ENCODE measurements at regions not wholly inside any gene's neighbourhood (a gene's known extent, or its start where the extent isn't known, plus 50 kb on each side); places are given as distances from the start of the nearest gene placed in this dataset.

DNA sequence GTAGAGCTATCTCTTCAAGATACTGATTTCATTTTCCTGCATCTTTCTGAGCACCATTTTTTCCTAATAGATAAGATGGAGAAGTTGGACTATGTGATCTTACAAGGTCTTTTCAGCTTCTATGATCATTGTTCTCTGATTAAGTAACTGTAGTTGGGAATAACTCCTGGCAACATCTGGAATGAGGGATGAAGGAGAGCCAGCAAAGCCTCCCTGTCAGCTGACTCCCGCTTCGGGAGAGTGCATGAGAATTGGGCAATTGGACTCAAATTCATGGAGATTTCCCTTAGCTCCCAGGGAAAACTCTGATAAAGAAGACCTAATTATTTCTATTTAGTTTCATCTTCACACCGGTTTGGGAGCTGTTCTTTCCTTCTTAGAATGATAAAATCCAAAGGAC, 146.1 kb downstream of the CCDC71L start:
- no TSS peak for BruUV-seq (replicated peaks)
- H3K4me3 Mint-ChIP-seq (ENCODE audit: unreplicated experiment), result no peak overlapping the region
- POLR2A ChIA-PET, result no interaction called here
- Histone ChIP-seq H3K4me3 (ENCODE audit: low read depth, low read length) (no peak overlapping the region), H3K27me3 (replicated peaks; ENCODE audit: control insufficient read depth, insufficient read depth, low read length) (no peaks in the 10 kb centered on the region), H3K4me1 (no peaks in the 10 kb centered on the region), H3K9me3 (no peaks in the 10 kb centered on the region), H3K36me3 (ENCODE audit: control insufficient read depth, insufficient read depth, low read length) (no peaks in the 10 kb centered on the region)
- H3K27ac Mint-ChIP-seq (ENCODE audit: unreplicated experiment), result no peak overlapping the region
- DNase-seq, result no peak
- H3K36me3 Mint-ChIP-seq (ENCODE audit: insufficient read depth, unreplicated experiment), result no peaks in the 10 kb centered on the region
- CTCF ChIA-PET, result no interaction called here
- peaks cover 35% of the 10 kb centered on the region for H3K27me3 Mint-ChIP-seq (ENCODE audit: insufficient read depth, unreplicated experiment)
- H3K4me1 Mint-ChIP-seq (ENCODE audit: low read depth, unreplicated experiment), result no peaks in the 10 kb centered on the region
- intact Hi-C loops (cut with micrococcal nuclease; ENCODE audit: unreplicated experiment), result no loop called here
- TF ChIP-seq, protein P1, sequence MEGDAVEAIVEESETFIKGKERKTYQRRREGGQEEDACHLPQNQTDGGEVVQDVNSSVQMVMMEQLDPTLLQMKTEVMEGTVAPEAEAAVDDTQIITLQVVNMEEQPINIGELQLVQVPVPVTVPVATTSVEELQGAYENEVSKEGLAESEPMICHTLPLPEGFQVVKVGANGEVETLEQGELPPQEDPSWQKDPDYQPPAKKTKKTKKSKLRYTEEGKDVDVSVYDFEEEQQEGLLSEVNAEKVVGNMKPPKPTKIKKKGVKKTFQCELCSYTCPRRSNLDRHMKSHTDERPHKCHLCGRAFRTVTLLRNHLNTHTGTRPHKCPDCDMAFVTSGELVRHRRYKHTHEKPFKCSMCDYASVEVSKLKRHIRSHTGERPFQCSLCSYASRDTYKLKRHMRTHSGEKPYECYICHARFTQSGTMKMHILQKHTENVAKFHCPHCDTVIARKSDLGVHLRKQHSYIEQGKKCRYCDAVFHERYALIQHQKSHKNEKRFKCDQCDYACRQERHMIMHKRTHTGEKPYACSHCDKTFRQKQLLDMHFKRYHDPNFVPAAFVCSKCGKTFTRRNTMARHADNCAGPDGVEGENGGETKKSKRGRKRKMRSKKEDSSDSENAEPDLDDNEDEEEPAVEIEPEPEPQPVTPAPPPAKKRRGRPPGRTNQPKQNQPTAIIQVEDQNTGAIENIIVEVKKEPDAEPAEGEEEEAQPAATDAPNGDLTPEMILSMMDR (IDR thresholded peaks at IDR 0.05; ENCODE audit: insufficient read depth in 1 of 2, low read depth in 1 of 2, low read length in 1 of 2, severe bottlenecking in 1 of 2, unreplicated experiment in 1 of 2), result no peak
- no peaks in the 10 kb centered on the region for H3K9me3 Mint-ChIP-seq (ENCODE audit: unreplicated experiment)

DNA sequence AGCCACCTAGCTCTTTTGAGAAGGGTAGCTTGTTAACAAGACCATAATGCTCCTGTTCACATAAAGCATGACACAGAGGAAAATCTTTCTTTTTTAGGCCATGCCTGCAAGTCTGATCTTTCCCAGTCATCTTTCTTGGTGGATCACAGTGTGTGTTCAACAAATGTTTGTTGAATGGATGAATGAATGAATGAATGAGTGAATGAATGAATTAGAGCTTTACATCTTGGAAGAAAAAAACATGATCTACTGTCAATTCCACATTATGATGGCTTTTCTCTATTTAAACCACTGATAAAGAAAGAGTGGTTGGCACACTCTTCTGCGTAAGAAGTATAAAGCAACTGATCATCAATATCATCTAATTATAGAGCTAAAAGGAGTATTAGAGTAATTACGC, 148.7 kb downstream of the CCDC71L start:
- TF ChIP-seq, protein P1 (IDR thresholded peaks at IDR 0.05; ENCODE audit: insufficient read depth in 1 of 2, low read depth in 1 of 2, low read length in 1 of 2, severe bottlenecking in 1 of 2, unreplicated experiment in 1 of 2), result no peak
- intact Hi-C loops (cut with micrococcal nuclease; ENCODE audit: unreplicated experiment), result no loop called here
- peaks cover 23% of the 10 kb centered on the region for H3K27me3 Mint-ChIP-seq (ENCODE audit: insufficient read depth, unreplicated experiment)
- no peaks in the 10 kb centered on the region for H3K36me3 Mint-ChIP-seq (ENCODE audit: insufficient read depth, unreplicated experiment)
- no peaks in the 10 kb centered on the region for H3K4me1 Mint-ChIP-seq (ENCODE audit: low read depth, unreplicated experiment)
- no peaks in the 10 kb centered on the region for H3K9me3 ChIP-seq
- no peak overlapping the region for H3K27ac Mint-ChIP-seq (ENCODE audit: unreplicated experiment)
- no peaks in the 10 kb centered on the region for H3K27me3 ChIP-seq (replicated peaks; ENCODE audit: control insufficient read depth, insufficient read depth, low read length)
- H3K4me3 Mint-ChIP-seq (ENCODE audit: unreplicated experiment), result no peak overlapping the region
- BruUV-seq (replicated peaks), result no TSS peak
- no peak for DNase-seq
- H3K36me3 ChIP-seq (ENCODE audit: control insufficient read depth, insufficient read depth, low read length), result no peaks in the 10 kb centered on the region
- H3K9me3 Mint-ChIP-seq (ENCODE audit: unreplicated experiment), result no peaks in the 10 kb centered on the region
- no peaks in the 10 kb centered on the region for H3K4me1 ChIP-seq
- ChIA-PET POLR2A (no interaction called here), CTCF (no interaction called here)
- no peak overlapping the region for H3K4me3 ChIP-seq (ENCODE audit: low read depth, low read length)

DNA sequence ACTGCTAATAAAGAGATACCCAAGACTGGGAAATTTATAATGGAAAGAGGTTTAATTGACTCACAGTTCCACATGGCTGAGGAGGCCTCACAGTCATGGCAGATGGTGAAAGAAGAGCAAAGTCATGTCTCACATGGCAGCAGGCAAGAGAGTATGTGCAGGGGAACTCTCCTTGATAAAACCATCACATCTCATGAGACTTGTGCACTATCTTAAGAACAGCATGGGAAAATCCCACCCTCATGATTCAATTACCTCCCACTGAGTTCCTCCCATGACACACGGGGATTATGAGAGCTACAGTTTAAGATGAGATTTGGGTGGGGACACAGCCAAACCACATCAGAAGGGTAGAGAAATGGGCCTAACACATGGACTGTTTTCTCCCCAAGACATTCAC, 156.3 kb downstream of the CCDC71L start:
- intact Hi-C loops (cut with micrococcal nuclease; ENCODE audit: unreplicated experiment), result no loop called here
- H3K27me3 ChIP-seq (replicated peaks; ENCODE audit: control insufficient read depth, insufficient read depth, low read length), result no peaks in the 10 kb centered on the region
- ChIA-PET POLR2A (no interaction called here), CTCF (no interaction called here)
- Mint-ChIP-seq H3K9me3 (ENCODE audit: unreplicated experiment) (no peaks in the 10 kb centered on the region), H3K4me1 (ENCODE audit: low read depth, unreplicated experiment) (no peaks in the 10 kb centered on the region), H3K27ac (ENCODE audit: unreplicated experiment) (no peak overlapping the region), H3K27me3 (ENCODE audit: insufficient read depth, unreplicated experiment) (peaks cover 11% of the 10 kb centered on the region), H3K36me3 (ENCODE audit: insufficient read depth, unreplicated experiment) (no peaks in the 10 kb centered on the region), H3K4me3 (ENCODE audit: unreplicated experiment) (no peak overlapping the region)
- TF ChIP-seq, protein P1 (IDR thresholded peaks at IDR 0.05; ENCODE audit: insufficient read depth in 1 of 2, low read depth in 1 of 2, low read length in 1 of 2, severe bottlenecking in 1 of 2, unreplicated experiment in 1 of 2), result no peak
- no peaks in the 10 kb centered on the region for H3K4me1 ChIP-seq
- H3K4me3 ChIP-seq (ENCODE audit: low read depth, low read length), result no peak overlapping the region
- no peaks in the 10 kb centered on the region for H3K36me3 ChIP-seq (ENCODE audit: control insufficient read depth, insufficient read depth, low read length)
- H3K9me3 ChIP-seq, result no peaks in the 10 kb centered on the region
- DNase-seq, result no peak
- BruUV-seq (replicated peaks), result no TSS peak

Measured in Caco-2 (cell line).